Stimulated activated CD4-positive, alpha-beta T cell treated with anti-CD3 and anti-CD28 coated beads, Interleukin-4, amount 100 ng/mL, for 48 hours (primary cell): ENCODE measurements at regions not wholly inside any gene's neighbourhood (a gene's known extent, or its start where the extent isn't known, plus 50 kb on each side); places are given as distances from the start of the nearest gene placed in this dataset.
A peak's percentile ranks its signal among the peaks of the same experiment; 100 is the strongest.

Experiments
- DNase-seq, 2 donors: peaks; one replicate each; pipeline ENCODE4 v3.0.0-alpha.2; 2020; ENCODE audit warnings: low read depth in 2 of 2

- DNase-seq, result no peak
Observed at GRCh38 chr16:16790597-16790996, 411.7 kb downstream of the NPIPA7 start.

GRCh38 chr16:16791051-16791450 lies 412.1 kb downstream of the NPIPA7 start:
- no peak for DNase-seq

DNA sequence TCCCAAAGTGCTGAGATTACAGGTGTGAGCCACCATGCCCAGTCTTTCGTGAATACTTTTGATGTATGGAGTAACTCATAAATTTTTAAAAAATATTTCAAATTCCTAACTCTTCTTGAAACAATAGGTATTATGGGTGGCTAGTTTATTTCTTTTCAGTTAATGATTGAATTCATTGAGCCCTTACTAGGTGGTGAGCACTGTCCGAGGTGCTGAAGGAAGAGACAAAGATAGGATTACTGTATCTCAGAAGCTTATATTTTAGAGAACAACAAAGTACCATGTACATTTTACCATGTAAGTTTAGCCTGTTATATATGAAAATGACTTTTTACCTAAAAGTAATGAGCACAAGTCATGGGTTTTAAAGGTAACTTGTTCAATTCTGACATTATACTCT lies 418.3 kb downstream of the NPIPA7 start:
- no peak for DNase-seq

DNA sequence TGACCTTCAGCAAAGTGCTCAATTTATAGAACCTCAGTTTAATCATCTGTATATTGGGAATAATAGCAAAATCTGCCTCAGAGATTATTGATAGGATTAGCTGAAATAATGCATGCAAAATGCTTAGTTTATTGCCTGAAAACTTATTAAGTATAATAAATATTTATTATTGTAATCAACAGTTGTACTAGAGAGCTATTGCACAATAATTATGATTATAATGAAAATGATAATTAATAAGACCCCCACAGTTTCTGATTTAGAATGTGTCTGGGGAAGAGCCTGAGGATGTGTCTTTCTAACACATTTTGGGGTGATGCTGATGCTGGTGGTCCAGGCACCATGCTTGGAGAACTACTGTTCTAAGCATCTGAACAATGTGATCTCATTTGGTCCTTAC lies 419.6 kb downstream of the NPIPA7 start:
- no peak for DNase-seq

DNA sequence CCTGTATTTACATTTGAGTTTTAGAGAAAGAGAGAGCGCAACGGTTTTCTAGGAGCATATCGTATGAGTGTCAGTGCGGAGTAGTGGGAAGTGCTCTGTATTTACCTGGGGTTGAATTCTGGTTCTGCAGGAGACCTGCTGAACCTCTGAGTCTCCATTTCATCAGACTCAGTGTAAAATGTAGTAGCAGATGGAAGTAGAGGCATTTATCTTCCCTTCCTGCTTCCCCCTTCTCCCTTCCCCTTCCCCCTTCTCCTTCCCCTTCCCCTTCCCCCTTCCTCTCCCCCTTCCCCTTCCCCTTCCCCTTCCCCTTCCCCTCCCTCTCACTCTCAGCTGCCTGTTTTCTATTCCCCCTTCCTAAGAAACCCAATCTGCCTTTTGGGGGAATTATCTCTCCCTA lies 426.9 kb downstream of the NPIPA7 start:
- DNase-seq, result no peak

- DNase-seq, result no peak
Observed at GRCh38 chr16:16815641-16816040, 436.7 kb downstream of the NPIPA7 start.

DNA sequence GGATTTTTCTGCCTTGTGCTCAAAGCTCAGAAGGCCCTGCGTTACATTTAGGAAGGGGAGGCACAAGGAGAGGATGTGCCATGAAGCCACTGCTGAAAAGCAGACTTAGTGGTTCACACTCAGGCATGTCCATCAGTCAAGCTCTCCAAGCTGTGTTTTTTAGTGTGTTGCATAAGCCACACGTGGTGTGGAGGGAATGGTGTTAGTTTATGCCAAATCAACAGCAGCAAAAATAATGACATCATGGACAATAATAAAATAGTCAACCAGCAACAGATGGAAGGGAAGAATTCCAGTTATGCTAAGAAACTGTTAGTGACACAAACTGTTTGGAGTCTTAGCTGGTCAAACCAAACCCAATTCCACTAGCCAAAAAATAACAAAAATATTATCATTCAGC lies 438.3 kb downstream of the NPIPA7 start:
- no peak for DNase-seq

DNA sequence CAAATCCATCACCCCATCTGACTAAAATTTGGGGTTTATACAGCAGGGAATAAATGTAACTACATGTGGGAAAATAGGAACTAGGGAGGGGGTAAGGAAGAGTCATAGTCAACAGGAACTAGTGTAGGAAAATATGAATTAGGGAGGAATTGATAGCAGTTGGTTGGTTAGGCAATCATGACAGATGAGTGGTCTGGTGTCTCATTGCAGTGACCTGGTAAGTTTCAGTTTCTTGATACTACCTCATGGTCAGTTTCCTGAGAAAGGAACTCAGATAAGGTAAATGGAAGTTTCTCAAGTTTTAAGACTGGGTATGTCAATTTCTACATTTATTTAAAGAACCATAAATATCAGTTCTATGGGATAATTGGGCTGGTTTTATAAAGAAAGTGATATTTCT lies 442.3 kb downstream of the NPIPA7 start:
- DNase-seq, result no peak

GRCh38 chr16:16828913-16829398 lies 450.0 kb downstream of the NPIPA7 start:
- DNase-seq, result no peak

DNA sequence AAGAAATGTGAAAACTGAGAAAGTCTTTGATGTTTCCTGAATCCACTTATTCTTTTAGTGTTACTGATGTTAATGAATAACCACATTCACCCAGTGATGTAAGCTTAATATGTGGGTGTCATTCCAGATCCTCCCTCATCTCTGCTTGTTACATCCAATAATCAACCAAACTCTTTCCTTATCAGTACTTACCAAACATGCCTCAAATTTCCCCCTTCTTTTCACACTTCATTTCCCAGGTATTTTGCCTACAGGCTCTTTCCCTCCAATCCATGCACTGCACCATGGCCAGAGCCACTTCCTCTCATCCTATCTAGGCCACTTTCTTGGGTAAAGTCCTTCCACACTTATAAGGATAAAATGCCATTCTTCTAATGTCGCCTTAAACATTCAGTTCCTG lies 451.5 kb downstream of the NPIPA7 start:
- no peak for DNase-seq

DNA sequence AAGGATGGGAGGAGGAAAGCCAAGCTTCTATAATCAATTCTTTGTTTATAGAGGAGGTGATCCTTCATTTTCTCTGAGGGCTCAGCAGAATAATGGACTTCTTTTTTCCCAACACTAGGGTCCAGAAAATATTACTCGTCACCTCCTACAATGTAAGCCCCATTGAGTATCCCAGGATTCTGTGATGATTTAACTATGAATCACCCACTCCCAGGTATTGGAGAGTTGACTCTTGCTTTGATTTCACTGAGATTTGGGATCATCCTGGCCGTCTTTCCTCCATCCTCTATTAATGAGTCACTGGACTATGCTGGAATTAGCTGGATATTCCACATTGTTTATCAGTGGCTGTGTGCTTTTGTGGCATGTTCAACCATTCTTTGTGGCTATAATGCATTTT lies 452.0 kb downstream of the NPIPA7 start:
- DNase-seq, result no peak

GRCh38 chr16:16833165-16833564 lies 454.2 kb downstream of the NPIPA7 start:
- peak in 1 of 2 donors; percentile 0 for DNase-seq

GRCh38 chr16:16850274-16850673 lies 471.3 kb downstream of the NPIPA7 start:
- DNase-seq, result no peak

GRCh38 chr16:16857012-16857411 lies 478.1 kb downstream of the NPIPA7 start:
- DNase-seq, result no peak

DNA sequence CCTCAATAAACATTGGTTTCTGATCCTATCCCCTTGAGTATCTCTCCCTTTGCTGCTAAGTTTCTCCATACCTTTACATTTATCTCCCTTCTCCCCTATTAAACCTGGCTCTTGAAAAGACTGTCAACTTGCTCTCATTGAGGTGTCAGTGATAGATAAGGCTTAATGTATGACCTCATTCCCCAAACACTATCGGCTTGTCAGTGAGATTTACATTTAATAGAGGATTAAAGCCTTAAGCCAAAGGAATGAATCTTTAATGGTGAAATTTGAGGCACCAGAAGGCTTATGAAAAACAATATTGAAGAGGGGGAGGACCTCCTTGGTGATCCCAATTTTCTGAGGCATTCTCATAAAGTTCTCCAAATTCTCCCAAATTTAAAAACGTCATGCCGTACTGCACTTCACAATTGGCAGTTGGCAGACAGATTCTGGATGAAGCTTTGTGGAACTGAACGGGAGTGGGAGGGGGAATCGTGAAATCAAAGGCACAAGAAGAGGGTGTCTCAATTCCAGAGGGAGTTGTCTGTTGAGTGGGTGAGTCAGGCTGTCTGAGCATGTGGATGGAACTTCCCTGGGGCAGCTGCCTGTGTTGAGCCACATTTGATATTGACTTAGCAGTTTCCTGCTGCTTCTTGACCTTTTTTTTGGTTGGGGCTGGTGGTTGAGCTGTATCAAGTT lies 478.8 kb downstream of the NPIPA7 start:
- no peak for DNase-seq

- DNase-seq, result peak; percentile 30 to 39
Observed at GRCh38 chr16:16861546-16861945, 482.6 kb downstream of the NPIPA7 start.

- no peak for DNase-seq
Observed at GRCh38 chr16:16863672-16864071, 484.7 kb downstream of the NPIPA7 start.

DNA sequence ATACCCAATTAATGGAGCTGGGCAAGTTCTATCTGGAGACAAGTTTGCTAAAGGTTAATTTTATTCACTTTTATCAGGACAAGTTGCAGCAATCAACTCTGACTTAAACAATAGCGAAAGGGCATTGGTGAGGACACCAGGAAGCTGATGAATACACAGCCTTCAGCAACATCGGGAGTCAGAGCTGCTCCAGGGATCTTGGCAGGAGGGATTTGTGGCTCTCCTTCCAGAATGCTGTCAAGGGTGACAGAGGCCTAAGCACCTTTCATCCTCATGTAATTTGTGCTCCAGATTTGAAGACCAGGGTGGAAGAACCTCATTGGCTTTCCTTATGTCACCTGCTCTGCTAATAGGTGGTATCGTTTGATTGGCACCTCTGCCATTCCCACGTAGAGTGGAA lies 485.6 kb downstream of the NPIPA7 start:
- no peak for DNase-seq

- DNase-seq, result no peak
Observed at GRCh38 chr16:16865374-16865773, 486.4 kb downstream of the NPIPA7 start.

- no peak for DNase-seq
Observed at GRCh38 chr16:16867973-16868372, 489.0 kb downstream of the NPIPA7 start.

GRCh38 chr16:16868727-16869126 lies 489.8 kb downstream of the NPIPA7 start:
- DNase-seq, result no peak

DNA sequence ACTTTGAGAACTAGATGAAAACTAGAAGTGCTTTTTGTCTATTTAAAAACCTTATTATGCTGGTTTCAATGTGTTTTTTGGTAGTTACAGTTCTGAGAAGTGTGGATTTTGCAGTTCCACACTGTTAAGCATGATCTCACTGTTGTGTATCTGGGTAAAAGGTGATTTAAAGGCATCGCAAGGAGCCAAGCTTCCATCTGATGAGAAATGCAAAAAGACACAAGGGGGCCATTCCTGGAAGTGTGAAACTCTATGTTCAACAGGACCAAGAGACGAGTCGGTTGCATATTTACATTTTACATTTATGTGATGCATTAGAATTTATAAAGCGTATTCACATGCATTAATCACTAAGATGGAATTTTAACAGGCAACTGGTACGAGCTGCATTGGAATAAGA lies 490.8 kb downstream of the NPIPA7 start:
- DNase-seq, result no peak

DNA sequence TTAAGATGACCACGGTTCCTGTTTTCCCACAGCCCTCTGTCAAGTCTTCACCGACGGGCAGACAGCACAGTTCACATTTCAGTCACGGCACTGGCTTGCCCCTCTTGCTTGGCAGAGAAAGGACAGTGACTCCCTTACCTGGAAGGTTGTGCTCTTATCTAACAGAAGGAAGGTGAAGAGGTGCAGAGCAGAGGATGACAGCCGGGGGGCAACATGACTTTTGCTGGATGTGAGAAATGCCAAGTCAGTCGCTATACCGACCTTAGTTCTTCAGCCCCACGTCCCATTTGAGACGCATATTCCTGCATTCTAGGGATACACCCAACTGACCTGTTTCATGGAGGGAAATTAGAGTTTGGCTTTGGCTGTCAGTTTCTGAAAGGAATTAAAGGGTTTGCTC lies 492.3 kb downstream of the NPIPA7 start:
- DNase-seq, result no peak

GRCh38 chr16:16877061-16877460 lies 498.1 kb downstream of the NPIPA7 start:
- no peak for DNase-seq
